ENCODE measurements at regions not wholly inside any gene's neighbourhood (a gene's known extent, or its start where the extent isn't known, plus 50 kb on each side); places are given as distances from the start of the nearest gene placed in this dataset.

DNA sequence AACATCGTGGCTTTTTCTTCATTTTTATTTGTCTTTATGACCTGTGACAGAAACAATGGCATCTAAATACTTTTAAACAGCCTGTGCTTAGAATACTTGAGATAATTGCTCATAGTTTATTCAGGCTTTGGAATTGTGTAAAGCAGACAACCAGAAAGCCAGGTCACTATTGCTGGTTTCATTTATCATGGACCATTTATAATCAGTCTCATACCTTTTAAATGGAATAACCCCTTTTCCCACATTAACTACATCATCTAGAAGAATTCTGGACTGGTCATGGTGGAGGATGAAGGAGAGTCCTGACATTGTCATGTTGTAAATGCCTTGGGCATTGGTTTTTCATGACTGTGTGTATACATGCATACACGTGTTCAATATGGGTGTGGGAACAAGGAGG, 661.5 kb downstream of the EPM2A start:
- no peak for TF ChIP-seq CTCF (conservative IDR thresholded peaks at IDR 0.05; ENCODE audit: low read depth, low read length)
- TF ChIP-seq EZH2 (IDR thresholded peaks at IDR 0.05; ENCODE audit: low read length, unreplicated experiment) = no peak
- TF ChIP-seq EZH2phosphoT487 (IDR thresholded peaks at IDR 0.05; ENCODE audit: borderline replicate concordance, low read length) = no peak

All from PC-3 (cell line).